Gastroesophageal sphincter (tissue), 3 donors: ENCODE measurements at regions not wholly inside any gene's neighbourhood (a gene's known extent, or its start where the extent isn't known, plus 50 kb on each side); places are given as distances from the start of the nearest gene placed in this dataset.

ENCODE experiments used
- CTCF ChIP-seq, 4 experiments: fragments of 200-600 bp in 2 of 4; fragments of 450-650 bp in 2 of 4; sonication (generic) in 1 of 4; IDR thresholded peaks; one replicate each; pipeline ENCODE4 v1.5.1; 2017 to 2019; ENCODE audit warnings: antibody characterized with exemption in 4 of 4, mild to moderate bottlenecking in 2 of 4, moderate library complexity in 2 of 4
- EP300 ChIP-seq: sonication (generic); formaldehyde crosslinking; IDR thresholded peaks from one replicate; pipeline ENCODE4 v1.6.1; 2017; ENCODE audit warnings: antibody characterized with exemption, mild to moderate bottlenecking
- POLR2AphosphoS5 ChIP-seq: sonication (generic); formaldehyde crosslinking; IDR thresholded peaks from one replicate; pipeline ENCODE4 v1.6.1; 2017; ENCODE audit warnings: antibody characterized with exemption

- TF ChIP-seq EP300 (no peak), CTCF (IDR thresholded peaks at IDR 0.05) (no peak), POLR2AphosphoS5 (no peak)
Measured at GRCh38 chr18:76572518-76573247, 77.6 kb upstream of the ZNF516 start.
